Immature natural killer cell (primary cell): ENCODE measurements at regions not wholly inside any gene's neighbourhood (a gene's known extent, or its start where the extent isn't known, plus 50 kb on each side); places are given as distances from the start of the nearest gene placed in this dataset.
"Not testable (repeated sequence)": the region's sequence is repeated elsewhere in the genome, so short reads cannot be mapped to it uniquely, and the experiment has no call there.

Experiments used
- DNase-seq, 3 donors: peaks; one replicate each; pipeline ENCODE4 v3.0.0; 2022; ENCODE audit warnings: mixed read lengths in 1 of 3
- H3K27ac Mint-ChIP-seq, 6 donors: one replicate each; pipeline ENCODE4 v1.8.0; 2020; ENCODE audit warnings: mixed read lengths in 6 of 6, mild to moderate bottlenecking in 5 of 6, inconsistent platforms in 4 of 6, moderate library complexity in 3 of 6
- H3K27me3 Mint-ChIP-seq, 3 donors: one replicate each; pipeline ENCODE4 v1.8.0; 2020 to 2021; ENCODE audit warnings: low read depth in 3 of 3, mild to moderate bottlenecking in 3 of 3, mixed read lengths in 3 of 3, moderate library complexity in 3 of 3, inconsistent platforms in 1 of 3
- H3K36me3 Mint-ChIP-seq, 3 donors: one replicate each; pipeline ENCODE4 v1.8.0; 2020; ENCODE audit warnings: mixed read lengths in 3 of 3, inconsistent platforms in 2 of 3, mild to moderate bottlenecking in 2 of 3
- H3K4me1 Mint-ChIP-seq, 2 donors: one replicate each; pipeline ENCODE4 v1.8.0; 2020; ENCODE audit warnings: inconsistent platforms in 2 of 2, mild to moderate bottlenecking in 2 of 2, mixed read lengths in 2 of 2, moderate library complexity in 1 of 2
- H3K4me3 Mint-ChIP-seq, 5 donors: one replicate each; pipeline ENCODE4 v1.8.0; 2020; ENCODE audit warnings: mild to moderate bottlenecking in 5 of 5, mixed read lengths in 5 of 5, inconsistent platforms in 3 of 5, moderate library complexity in 3 of 5
- H3K9me3 Mint-ChIP-seq, 6 donors: one replicate each; pipeline ENCODE4 v1.8.0; 2020; ENCODE audit warnings: mild to moderate bottlenecking in 6 of 6, mixed read lengths in 6 of 6, inconsistent platforms in 4 of 6, moderate library complexity in 3 of 6

GRCh38 chr22:49398115-49398514, 429.6 kb downstream of the BRD1 start:
- H3K4me1 Mint-ChIP-seq: no peaks in the 10 kb centered on the region
- no peaks in the 10 kb centered on the region for H3K36me3 Mint-ChIP-seq
- H3K27ac Mint-ChIP-seq: no peak overlapping the region
- no peak overlapping the region for H3K4me3 Mint-ChIP-seq
- H3K27me3 Mint-ChIP-seq: peaks cover 0 to 12% (median 3%) of the 10 kb centered on the region in 3 donors
- no peak for DNase-seq
- H3K9me3 Mint-ChIP-seq: peaks cover 0 to 1% (median 0%) of the 10 kb centered on the region in 6 donors

DNA sequence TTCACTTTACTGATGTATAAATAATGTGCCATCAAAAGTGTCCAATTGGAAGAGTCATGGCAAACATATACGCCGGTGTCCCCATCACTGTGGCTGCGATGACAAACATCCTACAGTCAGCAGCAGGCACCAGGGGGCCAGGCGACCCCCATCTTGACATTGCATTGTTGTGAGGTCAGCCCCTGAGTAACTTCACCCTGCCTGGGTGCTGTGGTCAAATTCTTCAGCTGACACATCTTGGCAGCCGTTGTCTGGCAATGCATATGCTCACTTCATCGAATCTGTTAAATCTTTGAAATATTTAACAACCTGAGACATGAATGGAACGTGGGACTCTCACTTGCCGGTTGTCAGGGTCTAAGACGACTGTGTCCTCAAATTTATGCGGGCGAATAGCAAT, 430.9 kb downstream of the BRD1 start:
- H3K27ac Mint-ChIP-seq: no peak overlapping the region

GRCh38 chr22:49395617-49396016, 432.1 kb downstream of the BRD1 start:
- Mint-ChIP-seq H3K27ac (no peak overlapping the region), H3K36me3 (no peaks in the 10 kb centered on the region), H3K4me3 (no peak overlapping the region), H3K27me3 (peaks cover 2 to 16% (median 3%) of the 10 kb centered on the region in 3 donors), H3K9me3 (peaks cover 0 to 1% (median 0%) of the 10 kb centered on the region in 6 donors), H3K4me1 (no peaks in the 10 kb centered on the region)
- no peak for DNase-seq

More for the DNA sequence above, 430.9 kb downstream of the BRD1 start:
- Mint-ChIP-seq H3K4me3 (no peak overlapping the region), H3K4me1 (no peaks in the 10 kb centered on the region), H3K36me3 (no peaks in the 10 kb centered on the region), H3K27me3 (peaks cover under 1 to 13% (median 2%) of the 10 kb centered on the region in 3 donors), H3K9me3 (peaks cover 0 to 1% (median 0%) of the 10 kb centered on the region in 6 donors)
- no peak for DNase-seq

DNA sequence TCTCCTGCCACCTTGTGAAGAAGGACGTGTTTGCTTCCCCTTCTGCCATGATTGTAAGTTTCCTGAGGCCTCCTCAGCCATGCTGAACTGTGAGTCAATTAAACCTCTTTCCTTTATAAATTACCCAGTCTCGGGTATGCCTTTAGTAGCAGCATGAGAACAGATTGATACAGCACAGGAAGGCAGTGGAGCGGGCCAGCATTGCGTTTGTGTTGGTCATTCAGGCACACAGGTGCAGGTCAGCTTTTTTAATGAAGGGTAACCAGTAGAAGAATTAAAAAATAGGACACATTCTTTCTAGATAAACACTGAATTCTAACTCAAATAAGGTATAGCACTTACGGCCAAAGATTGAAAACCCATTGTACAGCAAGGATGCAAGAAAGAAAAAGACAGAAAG, 432.6 kb downstream of the BRD1 start:
- DNase-seq, H3K4me3 Mint-ChIP-seq, H3K36me3 Mint-ChIP-seq, H3K9me3 Mint-ChIP-seq, H3K4me1 Mint-ChIP-seq, H3K27ac Mint-ChIP-seq: not testable (repeated sequence)
- H3K27me3 Mint-ChIP-seq: peaks cover 2 to 21% (median 3%) of the 10 kb centered on the region in 3 donors

GRCh38 chr22:49394116-49394785, 433.4 kb downstream of the BRD1 start:
- H3K27me3 Mint-ChIP-seq: peaks cover 2 to 21% (median 3%) of the 10 kb centered on the region in 3 donors
- H3K27ac Mint-ChIP-seq: no peak overlapping the region
- no peak for DNase-seq
- H3K36me3 Mint-ChIP-seq: no peaks in the 10 kb centered on the region
- no peak overlapping the region for H3K4me3 Mint-ChIP-seq
- peaks cover 0 to 1% (median 0%) of the 10 kb centered on the region in 6 donors for H3K9me3 Mint-ChIP-seq
- no peaks in the 10 kb centered on the region for H3K4me1 Mint-ChIP-seq

- Mint-ChIP-seq H3K36me3 (no peaks in the 10 kb centered on the region), H3K4me1 (no peaks in the 10 kb centered on the region), H3K4me3 (no peak overlapping the region), H3K27me3 (peaks cover 2 to 19% (median 3%) of the 10 kb centered on the region in 3 donors), H3K9me3 (peaks cover 0 to 1% (median 0%) of the 10 kb centered on the region in 6 donors), H3K27ac (no peak overlapping the region)
- DNase-seq: no peak
These were observed 434.1 kb downstream of the BRD1 start for GRCh38 chr22:49393526-49393925.

- Mint-ChIP-seq H3K4me3 (no peak overlapping the region), H3K27me3 (peaks cover 2 to 17% (median 3%) of the 10 kb centered on the region in 3 donors), H3K9me3 (peaks cover 0 to 1% (median 0%) of the 10 kb centered on the region in 6 donors), H3K27ac (no peak overlapping the region), H3K4me1 (no peaks in the 10 kb centered on the region), H3K36me3 (no peaks in the 10 kb centered on the region)
- no peak for DNase-seq
These were observed 434.7 kb downstream of the BRD1 start for GRCh38 chr22:49392841-49393510.

GRCh38 chr22:49392247-49392646, 435.4 kb downstream of the BRD1 start:
- no peaks in the 10 kb centered on the region for H3K36me3 Mint-ChIP-seq
- no peaks in the 10 kb centered on the region for H3K4me1 Mint-ChIP-seq
- H3K27ac Mint-ChIP-seq: no peak overlapping the region
- H3K4me3 Mint-ChIP-seq: no peak overlapping the region
- H3K9me3 Mint-ChIP-seq: peaks cover 0 to 1% (median 0%) of the 10 kb centered on the region in 6 donors
- peaks cover 2 to 14% (median 3%) of the 10 kb centered on the region in 3 donors for H3K27me3 Mint-ChIP-seq
- no peak for DNase-seq

DNA sequence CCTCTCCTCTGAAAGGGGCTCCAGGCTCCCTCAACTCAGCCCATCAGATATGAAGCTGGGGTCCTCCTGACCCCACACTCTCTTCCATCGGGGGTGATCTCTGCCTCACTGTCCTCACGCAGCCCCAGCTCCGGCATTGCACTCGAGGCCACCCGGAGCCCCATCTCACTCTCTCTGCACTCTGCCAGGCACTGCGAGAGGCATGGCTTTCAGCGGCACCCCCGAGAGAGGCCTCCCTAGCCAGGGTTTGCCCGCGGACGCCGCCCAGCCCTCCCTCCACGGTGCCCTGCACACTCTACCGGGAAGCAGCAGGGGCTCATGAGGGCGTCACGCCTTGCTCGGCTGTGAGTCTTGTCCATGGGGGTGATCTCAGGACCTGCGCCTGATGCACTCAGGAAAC, 436.2 kb downstream of the BRD1 start:
- no peak overlapping the region for H3K27ac Mint-ChIP-seq
- H3K27me3 Mint-ChIP-seq: peaks cover 2 to 11% (median 3%) of the 10 kb centered on the region in 3 donors
- DNase-seq: no peak
- no peaks in the 10 kb centered on the region for H3K4me1 Mint-ChIP-seq
- no peaks in the 10 kb centered on the region for H3K36me3 Mint-ChIP-seq
- peaks cover 0 to 1% (median 0%) of the 10 kb centered on the region in 6 donors for H3K9me3 Mint-ChIP-seq
- no peak overlapping the region for H3K4me3 Mint-ChIP-seq

DNA sequence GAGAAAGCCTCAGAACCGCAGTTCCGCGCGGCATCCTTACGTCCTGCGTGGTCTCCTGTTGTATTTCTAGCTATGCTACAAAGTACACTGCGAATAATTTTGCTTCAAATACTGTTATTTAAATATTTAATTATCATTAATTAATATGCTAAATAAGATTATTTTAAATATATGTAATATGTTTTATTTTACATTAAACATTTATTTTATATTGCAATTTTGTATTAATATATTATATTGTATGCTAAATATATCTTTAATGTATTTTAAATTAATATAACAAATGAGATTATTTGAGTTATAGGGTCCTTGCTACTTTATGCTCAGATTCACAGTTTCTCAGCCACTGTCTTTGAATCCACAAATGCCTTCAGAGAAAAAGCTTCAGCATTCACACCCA, 436.7 kb downstream of the BRD1 start:
- no peaks in the 10 kb centered on the region for H3K4me1 Mint-ChIP-seq
- DNase-seq: no peak
- H3K27me3 Mint-ChIP-seq: peaks cover 1 to 11% (median 3%) of the 10 kb centered on the region in 3 donors
- no peaks in the 10 kb centered on the region for H3K36me3 Mint-ChIP-seq
- no peak overlapping the region for H3K27ac Mint-ChIP-seq
- peaks cover 0 to 1% (median 0%) of the 10 kb centered on the region in 6 donors for H3K9me3 Mint-ChIP-seq
- H3K4me3 Mint-ChIP-seq: no peak overlapping the region

GRCh38 chr22:49383909-49384308, 443.8 kb downstream of the BRD1 start:
- not testable (repeated sequence) for H3K4me1 Mint-ChIP-seq, H3K27me3 Mint-ChIP-seq, H3K9me3 Mint-ChIP-seq, H3K4me3 Mint-ChIP-seq, H3K27ac Mint-ChIP-seq, H3K36me3 Mint-ChIP-seq, DNase-seq

DNA sequence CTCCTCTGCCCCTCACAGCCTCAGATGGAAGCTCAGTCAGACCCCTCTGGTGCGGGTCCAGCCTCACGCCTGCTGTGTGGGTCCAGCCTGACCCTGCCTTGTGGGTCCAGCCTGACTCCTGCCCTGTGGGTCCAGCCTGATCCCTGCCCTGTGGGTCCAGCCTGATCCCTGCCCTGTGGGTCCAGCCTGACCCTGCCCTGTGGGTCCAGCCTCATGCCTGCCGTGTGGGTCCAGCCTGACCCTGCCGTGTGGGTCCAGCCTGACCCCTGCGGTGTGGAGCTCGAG, 445.3 kb downstream of the BRD1 start:
- H3K9me3 Mint-ChIP-seq: no peaks in the 10 kb centered on the region
- H3K27ac Mint-ChIP-seq: no peak overlapping the region
- no peak for DNase-seq
- no peak overlapping the region for H3K4me3 Mint-ChIP-seq
- no peaks in the 10 kb centered on the region for H3K4me1 Mint-ChIP-seq
- peaks cover 0 to 8% (median 7%) of the 10 kb centered on the region in 3 donors for H3K27me3 Mint-ChIP-seq
- no peaks in the 10 kb centered on the region for H3K36me3 Mint-ChIP-seq

- no peaks in the 10 kb centered on the region for H3K9me3 Mint-ChIP-seq
- no peak overlapping the region for H3K27ac Mint-ChIP-seq
- peaks cover 0 to 8% (median 7%) of the 10 kb centered on the region in 3 donors for H3K27me3 Mint-ChIP-seq
- DNase-seq: no peak
- H3K36me3 Mint-ChIP-seq: no peaks in the 10 kb centered on the region
- no peaks in the 10 kb centered on the region for H3K4me1 Mint-ChIP-seq
- no peak overlapping the region for H3K4me3 Mint-ChIP-seq
These were observed 445.9 kb downstream of the BRD1 start for GRCh38 chr22:49381595-49382450.

DNA sequence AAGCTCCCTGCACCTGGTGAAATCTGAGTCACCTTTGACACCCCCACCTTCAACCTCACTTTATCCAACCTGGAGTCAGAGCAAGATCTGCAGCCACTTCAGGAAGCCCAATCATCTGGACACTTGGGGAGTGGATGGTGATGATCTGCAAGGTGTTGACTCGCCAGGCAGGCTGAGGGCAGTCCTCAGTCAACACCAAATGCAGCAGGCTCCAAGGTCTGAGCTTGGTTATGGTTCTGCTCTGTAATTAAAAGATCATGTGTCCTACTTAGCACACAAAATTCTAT, 446.9 kb downstream of the BRD1 start:
- Mint-ChIP-seq H3K27ac (no peak overlapping the region), H3K36me3 (no peaks in the 10 kb centered on the region), H3K27me3 (peaks cover 0 to 8% (median 7%) of the 10 kb centered on the region in 3 donors), H3K4me1 (no peaks in the 10 kb centered on the region), H3K9me3 (no peaks in the 10 kb centered on the region), H3K4me3 (no peak overlapping the region)
- DNase-seq: no peak
